LHCN-M2 (cell line): ENCODE measurements at regions not wholly inside any gene's neighbourhood (a gene's known extent, or its start where the extent isn't known, plus 50 kb on each side); places are given as distances from the start of the nearest gene placed in this dataset.
A peak's percentile ranks its signal among the peaks of the same experiment; 100 is the strongest.
"Not testable (repeated sequence)": the region's sequence is repeated elsewhere in the genome, so short reads cannot be mapped to it uniquely, and the experiment has no call there.

Experiments used
- DNase-seq: peaks from one replicate; pipeline ENCODE4 v3.0.0-alpha.2; 2012; ENCODE audit warnings: low read depth

- peak; percentile 93 for DNase-seq
Measured at GRCh38 chr2:225889452-225889851, 489.9 kb downstream of the NYAP2 start.

GRCh38 chr2:225867071-225867470, 467.6 kb downstream of the NYAP2 start:
- peak; percentile 27 for DNase-seq

- DNase-seq: peak; percentile 39
Measured at GRCh38 chr2:225865468-225865867, 466.0 kb downstream of the NYAP2 start.

GRCh38 chr2:225864394-225864793, 464.9 kb downstream of the NYAP2 start:
- DNase-seq: no peak

- DNase-seq: peak; percentile 59
Measured at GRCh38 chr2:225842939-225843338, 443.4 kb downstream of the NYAP2 start.

- peak; percentile 52 for DNase-seq
Measured at GRCh38 chr2:225841314-225841713, 441.8 kb downstream of the NYAP2 start.

- DNase-seq: no peak
Measured at GRCh38 chr2:225837328-225837727, 437.8 kb downstream of the NYAP2 start.

DNA sequence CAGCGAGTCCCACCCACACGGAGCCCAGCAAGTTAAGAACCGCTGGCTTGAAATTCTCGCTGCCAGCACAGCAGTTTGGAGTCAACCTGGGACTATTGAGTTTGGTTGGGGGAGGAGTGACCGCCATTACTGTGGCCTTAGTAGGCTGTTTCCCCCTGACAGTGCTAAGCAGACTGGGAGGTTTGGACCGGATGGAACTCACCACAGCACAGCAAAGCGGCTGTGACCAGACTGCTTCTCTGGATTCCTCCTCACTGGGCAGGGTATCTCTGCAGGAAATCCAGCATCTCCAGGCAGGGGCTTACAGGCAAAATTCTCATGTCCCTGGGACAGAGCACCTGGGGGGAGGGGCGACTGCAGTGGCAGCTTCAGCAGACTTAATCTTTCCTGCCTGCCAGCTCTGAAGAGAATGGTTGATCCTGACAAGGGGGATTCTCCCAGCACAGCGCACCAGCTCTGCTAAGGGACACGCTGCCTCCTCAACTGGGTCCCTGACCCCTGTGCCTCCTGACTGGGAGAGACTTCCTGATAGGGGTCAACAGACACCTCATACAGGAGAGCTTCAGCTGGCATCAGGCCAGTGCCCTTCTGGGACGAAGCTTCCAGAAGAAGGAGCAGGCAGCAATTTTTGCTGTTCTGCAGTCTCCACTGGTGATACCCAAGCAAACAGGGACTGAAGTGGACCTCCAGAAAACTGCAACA, 425.4 kb downstream of the NYAP2 start:
- DNase-seq: no peak

DNA sequence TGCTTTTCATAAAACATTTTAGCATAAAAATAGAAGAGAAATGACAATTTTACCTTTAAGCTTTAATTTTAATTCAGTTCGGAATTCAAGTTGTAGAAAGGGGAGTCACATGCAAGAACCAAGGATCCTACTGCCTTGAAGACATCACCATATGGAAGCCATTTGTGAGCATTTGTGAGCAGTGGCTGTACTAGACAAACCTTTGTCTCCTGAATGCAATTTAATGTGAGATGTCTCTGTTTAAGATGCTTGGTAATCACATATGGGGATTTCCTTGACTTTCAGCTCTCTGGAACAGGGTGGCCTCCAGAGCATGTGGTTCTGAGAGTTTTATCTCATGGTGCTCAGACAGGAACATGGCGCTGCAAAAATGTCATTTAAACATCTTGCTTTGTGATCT, 421.8 kb downstream of the NYAP2 start:
- DNase-seq: no peak

GRCh38 chr2:225820826-225821225, 421.3 kb downstream of the NYAP2 start:
- DNase-seq: peak; percentile 77

GRCh38 chr2:225814554-225814953, 415.0 kb downstream of the NYAP2 start:
- DNase-seq: peak; percentile 2

DNA sequence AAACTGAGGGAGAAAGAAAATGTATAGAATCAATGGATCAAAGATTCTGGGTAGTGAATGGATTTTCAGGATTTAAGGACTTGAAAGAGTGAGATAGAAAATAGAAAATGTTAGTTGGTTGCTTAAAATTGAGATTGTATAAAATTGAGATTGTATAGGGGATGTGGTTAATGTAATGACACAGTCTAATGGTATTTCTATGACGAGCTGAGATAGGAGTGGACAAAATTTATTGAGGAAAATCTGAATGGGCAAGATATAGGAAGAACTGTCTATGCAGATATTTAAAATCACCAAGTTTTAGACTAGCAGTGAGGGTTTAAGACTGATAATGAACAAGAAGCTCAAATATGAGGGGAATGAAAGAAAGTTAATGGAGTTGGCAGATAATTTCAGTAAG, 406.6 kb downstream of the NYAP2 start:
- no peak for DNase-seq

- not testable (repeated sequence) for DNase-seq
Measured at GRCh38 chr2:225802076-225802475, 402.6 kb downstream of the NYAP2 start.

DNA sequence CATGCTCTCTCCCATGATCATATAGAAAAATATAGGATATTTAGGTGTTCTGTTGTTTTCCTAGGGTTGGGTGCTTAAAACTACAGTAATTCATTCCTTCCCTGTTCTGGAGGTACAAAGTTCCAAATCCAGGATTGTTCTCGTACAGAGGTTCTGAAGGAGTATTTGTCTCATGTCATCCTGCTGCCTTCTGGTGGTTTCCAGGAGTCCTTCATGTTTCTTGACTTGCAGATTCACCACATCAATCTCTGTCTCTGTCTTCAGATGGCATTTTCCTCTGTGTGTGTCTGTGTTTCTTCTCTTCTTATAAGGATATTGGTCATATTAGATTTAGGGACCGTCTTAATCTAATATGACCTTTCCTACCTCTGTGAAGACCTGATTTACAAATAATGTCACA, 397.9 kb downstream of the NYAP2 start:
- DNase-seq: peak; percentile 22

DNA sequence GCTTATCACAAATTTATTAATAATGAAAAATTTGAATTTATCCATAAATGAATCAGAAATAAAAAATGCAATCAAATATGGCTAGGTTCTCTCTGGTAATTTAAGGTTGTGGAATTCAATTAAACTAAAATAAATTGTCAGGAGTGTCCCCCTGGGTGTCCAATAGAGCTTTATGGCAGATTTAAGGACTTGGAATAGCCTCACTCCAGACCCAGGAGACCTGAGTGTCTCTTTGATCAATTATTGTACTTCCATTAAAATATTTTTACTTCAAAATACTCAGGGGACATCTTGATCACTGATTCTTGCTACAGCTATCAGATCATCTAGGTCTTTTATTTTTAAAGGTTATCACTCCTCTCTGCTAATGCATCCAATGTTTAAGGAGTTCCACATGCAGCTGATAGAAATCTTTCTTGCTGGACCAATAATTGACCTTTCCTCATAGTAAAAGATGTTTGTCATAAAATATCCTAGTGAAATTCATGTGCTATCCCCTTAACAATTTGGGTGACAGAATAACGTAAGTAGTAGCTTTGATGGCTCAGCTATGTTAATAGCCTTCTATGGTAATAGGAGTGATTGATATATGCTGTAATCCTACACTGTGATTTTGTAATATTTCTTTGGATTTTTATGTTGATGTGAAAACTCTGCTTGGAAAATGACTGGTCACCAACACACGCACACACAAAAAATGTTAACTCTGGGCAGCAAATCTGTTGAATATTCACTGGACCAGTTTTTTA, 395.3 kb downstream of the NYAP2 start:
- DNase-seq: no peak

DNA sequence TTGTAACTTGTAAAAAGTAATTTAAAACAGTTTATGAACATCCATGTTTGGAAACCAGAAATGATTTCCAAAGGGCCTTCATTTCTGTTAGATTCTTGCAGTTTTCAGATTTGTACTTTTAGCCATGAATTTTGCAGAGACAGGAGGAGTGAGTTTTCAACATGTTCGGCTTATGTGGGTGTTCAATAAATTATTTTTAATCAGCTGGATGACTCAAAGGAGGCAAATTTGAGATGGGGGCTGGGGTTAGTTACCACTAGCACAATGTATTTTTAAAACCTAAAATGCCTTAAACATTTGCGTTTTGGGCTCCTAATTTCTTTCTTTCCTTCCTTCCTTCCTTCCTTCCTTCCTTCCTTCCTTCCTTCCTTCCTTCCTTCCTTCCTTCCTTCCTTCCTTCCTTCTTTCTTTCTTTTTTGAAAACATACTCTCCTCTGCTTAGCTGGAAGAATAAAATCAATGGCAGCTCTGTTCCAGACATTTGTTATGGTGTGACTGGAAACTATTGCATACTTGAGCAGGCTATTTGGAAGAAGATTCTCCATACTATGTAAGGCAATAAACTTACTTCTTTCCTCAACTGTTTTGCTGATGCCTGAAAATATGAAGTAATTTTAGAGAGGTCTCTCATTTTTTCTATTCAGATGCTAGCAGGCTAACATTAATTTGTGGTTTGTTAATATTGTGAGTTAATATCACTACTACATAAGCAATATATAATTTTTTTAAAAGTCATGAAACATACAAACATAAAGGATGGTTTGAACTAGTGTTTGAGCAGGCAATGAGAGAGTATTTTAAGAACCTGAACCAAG, 394.4 kb downstream of the NYAP2 start:
- no peak for DNase-seq

DNA sequence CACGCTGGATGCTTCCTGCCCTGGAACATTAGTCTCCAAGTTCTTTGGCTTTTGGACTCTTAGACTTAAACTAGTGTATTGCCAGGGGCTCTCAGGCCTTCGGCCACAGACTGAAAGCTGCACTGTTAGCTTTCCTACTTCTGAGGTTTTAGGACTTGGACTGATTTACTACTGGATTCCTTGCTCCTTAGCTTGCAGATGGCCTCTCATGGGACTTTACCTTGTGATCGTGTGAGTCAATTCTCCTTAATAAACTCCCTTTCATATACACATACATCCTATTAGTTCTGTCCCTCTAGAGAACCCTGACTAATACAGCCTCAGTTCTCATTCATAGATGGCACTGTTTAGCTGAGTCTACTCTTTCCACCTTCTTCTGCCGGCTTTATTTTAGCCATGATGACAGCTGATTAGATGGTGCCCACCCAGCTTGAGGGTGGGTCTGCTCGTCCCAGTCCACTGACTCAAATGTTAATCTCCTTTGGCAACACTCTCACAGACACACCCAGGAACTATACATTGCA, 389.1 kb downstream of the NYAP2 start:
- DNase-seq: peak; percentile 8

DNA sequence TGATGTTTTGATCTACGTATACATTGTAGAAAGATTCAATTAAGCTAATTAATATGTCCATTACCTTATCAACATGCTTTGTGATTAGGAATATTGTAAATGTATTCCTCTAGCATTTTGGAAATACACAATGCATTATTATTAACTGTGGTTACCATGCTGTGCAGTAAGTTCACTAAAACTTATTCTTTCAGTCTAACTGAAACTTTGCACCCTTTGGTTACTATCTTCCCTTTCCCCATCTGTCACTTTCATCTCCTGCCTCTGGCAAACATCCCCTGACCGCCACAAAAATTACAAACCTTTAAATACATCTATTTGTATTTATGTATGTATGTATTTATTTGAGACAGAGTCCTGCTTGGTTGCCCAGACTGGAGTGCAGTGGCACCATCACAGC, 388.0 kb downstream of the NYAP2 start:
- no peak for DNase-seq

DNA sequence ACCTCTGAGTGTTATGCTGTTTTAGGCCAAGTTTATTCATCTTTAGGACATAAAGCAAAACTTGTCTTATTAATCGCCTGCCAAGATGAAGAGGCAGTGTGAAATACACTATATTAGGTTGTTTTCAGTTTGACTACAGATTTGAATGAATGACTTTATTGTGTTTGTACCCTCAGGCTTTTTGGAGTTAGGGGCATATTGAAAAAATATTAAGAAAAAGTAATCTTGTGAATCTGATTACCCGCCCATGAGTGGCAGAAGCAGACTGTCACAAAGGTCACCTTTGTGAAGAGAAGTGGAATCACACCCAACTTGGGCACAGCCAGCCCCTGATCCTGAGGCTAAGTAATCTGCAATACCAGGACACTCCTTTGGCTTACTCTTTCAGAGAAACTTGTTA, 382.5 kb downstream of the NYAP2 start:
- DNase-seq: no peak

- DNase-seq: no peak
Measured at GRCh38 chr2:225781145-225781544, 381.6 kb downstream of the NYAP2 start.

DNA sequence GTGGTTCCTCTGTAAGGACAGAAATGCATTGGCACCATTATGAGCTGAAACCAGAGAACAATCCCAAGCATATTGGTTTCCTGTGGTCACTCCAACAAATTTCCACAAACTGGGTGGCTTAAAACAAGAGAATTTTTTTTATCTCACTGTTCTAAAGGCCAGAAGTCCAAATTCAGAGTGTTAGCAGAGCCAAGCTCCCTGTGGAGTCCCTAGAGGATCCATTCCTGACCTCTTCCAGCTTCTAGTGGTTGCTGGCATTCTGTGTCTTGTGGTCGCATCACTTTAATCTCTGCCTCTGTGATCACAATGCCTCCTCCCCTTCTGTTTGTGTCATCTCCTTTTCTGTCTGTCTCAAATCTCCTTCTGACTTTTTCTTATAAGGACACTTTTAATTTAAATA, 380.3 kb downstream of the NYAP2 start:
- peak; percentile 77 for DNase-seq

DNA sequence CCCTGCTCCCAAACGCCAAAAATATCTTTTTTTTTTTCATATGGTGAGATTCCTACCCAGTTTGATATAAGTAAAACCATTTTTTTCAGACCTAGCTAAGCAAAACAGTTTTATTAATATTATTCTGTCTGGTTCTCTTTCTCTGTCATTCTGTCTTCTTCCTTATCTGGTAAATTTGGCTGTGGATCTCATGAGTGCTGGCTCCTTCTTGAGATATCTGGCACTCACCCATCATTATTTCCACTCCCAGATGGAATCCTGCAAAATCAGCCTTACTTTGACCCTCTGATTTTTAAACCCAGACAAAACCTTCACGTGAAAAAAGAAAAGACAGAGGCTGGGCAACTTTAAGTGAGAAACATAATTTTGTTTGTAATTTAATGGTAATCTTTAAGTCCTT, 373.6 kb downstream of the NYAP2 start:
- no peak for DNase-seq
